Subcutaneous abdominal adipose tissue (tissue), 5 donors: ENCODE measurements at regions not wholly inside any gene's neighbourhood (a gene's known extent, or its start where the extent isn't known, plus 50 kb on each side); places are given as distances from the start of the nearest gene placed in this dataset.
"Not testable (repeated sequence)": the region's sequence is repeated elsewhere in the genome, so short reads cannot be mapped to it uniquely, and the experiment has no call there.

ENCODE experiments used
- H3K27ac ChIP-seq: one replicate; pipeline ENCODE4 v1.7.0; 2013; ENCODE audit warnings: low read depth, mild to moderate bottlenecking, inconsistent platforms, low read length, moderate library complexity
- H3K27me3 ChIP-seq, 5 donors: one replicate each; pipeline ENCODE4 v1.7.0; 2013; ENCODE audit warnings: low read length in 5 of 5, inconsistent platforms in 1 of 5; ENCODE audit not compliant: control insufficient read depth in 5 of 5, insufficient read depth in 4 of 5
- H3K36me3 ChIP-seq, 5 donors: one replicate each; pipeline ENCODE4 v1.7.0; 2013; ENCODE audit warnings: low read length in 5 of 5; ENCODE audit not compliant: control insufficient read depth in 5 of 5, insufficient read depth in 5 of 5
- H3K4me1 ChIP-seq, 5 donors: one replicate each; pipeline ENCODE4 v1.7.0; 2013; ENCODE audit warnings: low read length in 5 of 5, mild to moderate bottlenecking in 3 of 5, moderate library complexity in 1 of 5; ENCODE audit not compliant: control insufficient read depth in 5 of 5, insufficient read depth in 5 of 5
- H3K4me3 ChIP-seq, 5 donors: one replicate each; pipeline ENCODE4 v1.7.0; 2013; ENCODE audit warnings: low read length in 5 of 5, low read depth in 1 of 5
- H3K9ac ChIP-seq, 5 donors: one replicate each; pipeline ENCODE4 v1.7.0; 2013; ENCODE audit warnings: low read length in 5 of 5, mild to moderate bottlenecking in 4 of 5, moderate library complexity in 3 of 5
- H3K9me3 ChIP-seq, 5 donors: one replicate each; pipeline ENCODE4 v1.7.0; 2013; ENCODE audit warnings: low read length in 5 of 5; ENCODE audit not compliant: control insufficient read depth in 5 of 5
- donor health status: healthy.
- donor health status: healthy.
- donor health status: healthy.
- donor health status: healthy.
- donor health status: healthy.

- H3K9ac ChIP-seq, H3K27ac ChIP-seq, H3K27me3 ChIP-seq: not testable (repeated sequence)
Measured at GRCh38 chr2:111365986-111366640, 245.4 kb downstream of the BCL2L11 start.

GRCh38 chr2:111366641-111367029 is 245.9 kb downstream of the BCL2L11 start:
- H3K4me3 ChIP-seq: peak overlapping the region in 1 of 5 donors; percentile 30
- H3K27ac ChIP-seq, H3K36me3 ChIP-seq, H3K4me1 ChIP-seq, H3K9ac ChIP-seq, H3K9me3 ChIP-seq, H3K27me3 ChIP-seq: not testable (repeated sequence)

More at GRCh38 chr2:111365986-111366640, 245.4 kb downstream of the BCL2L11 start:
- H3K36me3 ChIP-seq, H3K9me3 ChIP-seq, H3K4me1 ChIP-seq: not testable (repeated sequence)
- peak overlapping the region in 1 of 5 donors; percentile 41 for H3K4me3 ChIP-seq

- not testable (repeated sequence) for H3K27me3 ChIP-seq, H3K4me3 ChIP-seq, H3K27ac ChIP-seq, H3K4me1 ChIP-seq, H3K9ac ChIP-seq, H3K9me3 ChIP-seq, H3K36me3 ChIP-seq
Measured at GRCh38 chr2:111367080-111367479, 246.4 kb downstream of the BCL2L11 start.

- not testable (repeated sequence) for H3K9me3 ChIP-seq, H3K9ac ChIP-seq, H3K4me3 ChIP-seq, H3K4me1 ChIP-seq, H3K27ac ChIP-seq, H3K36me3 ChIP-seq, H3K27me3 ChIP-seq
Measured at GRCh38 chr2:111367871-111368270, 247.2 kb downstream of the BCL2L11 start.

GRCh38 chr2:111368288-111368687 is 247.6 kb downstream of the BCL2L11 start:
- not testable (repeated sequence) for H3K4me3 ChIP-seq, H3K9me3 ChIP-seq, H3K36me3 ChIP-seq, H3K4me1 ChIP-seq, H3K27me3 ChIP-seq, H3K9ac ChIP-seq, H3K27ac ChIP-seq

- not testable (repeated sequence) for H3K9ac ChIP-seq, H3K4me3 ChIP-seq, H3K27ac ChIP-seq, H3K9me3 ChIP-seq, H3K4me1 ChIP-seq, H3K27me3 ChIP-seq, H3K36me3 ChIP-seq
Measured at GRCh38 chr2:111373060-111373459, 252.3 kb downstream of the BCL2L11 start.

- not testable (repeated sequence) for H3K27ac ChIP-seq, H3K9ac ChIP-seq, H3K4me3 ChIP-seq, H3K27me3 ChIP-seq, H3K36me3 ChIP-seq, H3K9me3 ChIP-seq, H3K4me1 ChIP-seq
Measured at GRCh38 chr2:111373989-111374388, 253.3 kb downstream of the BCL2L11 start.

- H3K4me3 ChIP-seq, H3K36me3 ChIP-seq, H3K9ac ChIP-seq, H3K27ac ChIP-seq, H3K4me1 ChIP-seq, H3K9me3 ChIP-seq, H3K27me3 ChIP-seq: not testable (repeated sequence)
Measured at GRCh38 chr2:111374734-111375133, 254.0 kb downstream of the BCL2L11 start.

GRCh38 chr2:111375320-111375883 is 254.7 kb downstream of the BCL2L11 start:
- not testable (repeated sequence) for H3K4me1 ChIP-seq, H3K9me3 ChIP-seq, H3K27ac ChIP-seq, H3K9ac ChIP-seq, H3K36me3 ChIP-seq, H3K4me3 ChIP-seq, H3K27me3 ChIP-seq

GRCh38 chr2:111376272-111376970 is 255.7 kb downstream of the BCL2L11 start:
- H3K4me3 ChIP-seq, H3K9me3 ChIP-seq, H3K9ac ChIP-seq, H3K27me3 ChIP-seq, H3K36me3 ChIP-seq, H3K4me1 ChIP-seq, H3K27ac ChIP-seq: not testable (repeated sequence)
